ENCODE measurements at regions not wholly inside any gene's neighbourhood (a gene's known extent, or its start where the extent isn't known, plus 50 kb on each side); places are given as distances from the start of the nearest gene placed in this dataset.

GRCh38 chr15:77843546-77843945, 210.8 kb upstream of the LINGO1 start:
- TF ChIP-seq CTCF (IDR thresholded peaks at IDR 0.05) (no peak), POLR2A (IDR thresholded peaks at IDR 0.05) (no peak)
- Histone ChIP-seq H3K9me3 (no peaks in the 10 kb centered on the region), H3K4me1 (peaks cover 0 to 5% (median 0%) of the 10 kb centered on the region in 3 donors), H3K27me3 (peaks cover 0 to 83% (median 0%) of the 10 kb centered on the region in 4 donors), H3K36me3 (no peaks in the 10 kb centered on the region), H3K4me3 (no peak overlapping the region), H3K27ac (no peak overlapping the region)
- intact Hi-C loops (cut with DNase I) = no loop called here
- DNase-seq = no peak
- WGBS, 2 donors = 49 to 57% methylated on average over 5 of the region's 5 CpGs

- Histone ChIP-seq H3K27me3 (peaks cover 0 to 84% (median 0%) of the 10 kb centered on the region in 4 donors), H3K4me1 (peaks cover 0 to 5% (median 0%) of the 10 kb centered on the region in 3 donors), H3K9me3 (no peaks in the 10 kb centered on the region), H3K27ac (no peak overlapping the region), H3K36me3 (no peaks in the 10 kb centered on the region), H3K4me3 (no peak overlapping the region)
- intact Hi-C loops (cut with DNase I) = no loop called here
- TF ChIP-seq POLR2A (IDR thresholded peaks at IDR 0.05) = no peak
- no peak for TF ChIP-seq CTCF (IDR thresholded peaks at IDR 0.05)
- no peak for DNase-seq
- WGBS, 2 donors = 32 to 45% methylated on average over 7 to 11 of the region's 11 CpGs
Measured at GRCh38 chr15:77840991-77841775, 208.5 kb upstream of the LINGO1 start.

- intact Hi-C loops (cut with DNase I) = no loop called here
- Histone ChIP-seq H3K27ac (no peak overlapping the region), H3K27me3 (peaks cover 0 to 84% (median 0%) of the 10 kb centered on the region in 4 donors), H3K9me3 (no peaks in the 10 kb centered on the region), H3K4me3 (no peak overlapping the region), H3K4me1 (peaks cover 0 to 5% (median 0%) of the 10 kb centered on the region in 3 donors), H3K36me3 (no peaks in the 10 kb centered on the region)
- no peak for DNase-seq
- 52 to 60% methylated on average over 7 of the region's 11 CpGs for WGBS, 2 donors
- TF ChIP-seq POLR2A (IDR thresholded peaks at IDR 0.05) = no peak
Measured at GRCh38 chr15:77839970-77840905, 207.5 kb upstream of the LINGO1 start.

- H3K27me3 ChIP-seq = peaks cover 0 to 78% (median 0%) of the 10 kb centered on the region in 4 donors
- H3K4me3 ChIP-seq = no peak overlapping the region
- H3K4me1 ChIP-seq = peaks cover 0 to 5% (median 0%) of the 10 kb centered on the region in 3 donors
- TF ChIP-seq CTCF (IDR thresholded peaks at IDR 0.05) = no peak
- TF ChIP-seq POLR2A (IDR thresholded peaks at IDR 0.05) = no peak
- no peaks in the 10 kb centered on the region for H3K9me3 ChIP-seq
- no peak overlapping the region for H3K27ac ChIP-seq
- intact Hi-C loops (cut with DNase I) = no loop called here
- whole genome bisulfite sequencing, 2 donors = 91 to 98% methylated on average over 5 to 8 of the region's 8 CpGs
- no peaks in the 10 kb centered on the region for H3K36me3 ChIP-seq
- no peak for DNase-seq
Measured at GRCh38 chr15:77839456-77839855, 206.7 kb upstream of the LINGO1 start.

- peaks cover 0 to 77% (median 0%) of the 10 kb centered on the region in 4 donors for H3K27me3 ChIP-seq
- H3K4me1 ChIP-seq = peaks cover 0 to 5% (median 0%) of the 10 kb centered on the region in 3 donors
- no peak overlapping the region for H3K27ac ChIP-seq
- intact Hi-C loops (cut with DNase I) = no loop called here
- no peaks in the 10 kb centered on the region for H3K36me3 ChIP-seq
- TF ChIP-seq CTCF (IDR thresholded peaks at IDR 0.05) (no peak), POLR2A (IDR thresholded peaks at IDR 0.05) (no peak)
- 81 to 95% methylated on average over 3 of the region's 4 CpGs for WGBS, 2 donors
- H3K9me3 ChIP-seq = no peaks in the 10 kb centered on the region
- no peak for DNase-seq
- H3K4me3 ChIP-seq = no peak overlapping the region
Measured at GRCh38 chr15:77838595-77838994, 205.9 kb upstream of the LINGO1 start.

Data from esophagus squamous epithelium (tissue), 5 donors.